Colonic mucosa (tissue), 4 donors: ENCODE measurements at regions not wholly inside any gene's neighbourhood (a gene's known extent, or its start where the extent isn't known, plus 50 kb on each side); places are given as distances from the start of the nearest gene placed in this dataset.

Experiments
- DNase-seq: peaks from one replicate; pipeline ENCODE4 v3.0.0-alpha.2; 2020
- H3K27ac ChIP-seq: fragments of 200-600 bp; one replicate; pipeline ENCODE4 v1.8.0; 2021
- H3K27me3 ChIP-seq: fragments of 200-600 bp; one replicate; pipeline ENCODE4 v1.8.0; 2021
- H3K36me3 ChIP-seq: fragments of 200-600 bp; one replicate; pipeline ENCODE4 v1.8.0; 2021
- H3K4me1 ChIP-seq: fragments of 200-600 bp; one replicate; pipeline ENCODE4 v1.8.0; 2021; ENCODE audit warnings: mild to moderate bottlenecking
- H3K4me3 ChIP-seq: fragments of 200-600 bp; one replicate; pipeline ENCODE4 v1.8.0; 2021
- H3K9ac ChIP-seq, 2 donors: one replicate each; pipeline ENCODE4 v1.7.0; 2013; ENCODE audit warnings: control low read depth in 2 of 2, low read depth in 2 of 2, low read length in 2 of 2
- H3K9me3 ChIP-seq: fragments of 200-600 bp; one replicate; pipeline ENCODE4 v1.8.0; 2021
- intact Hi-C: fragments of 100-400 bp; cut with DNase I; formaldehyde crosslinking; loops from one replicate; pipeline ENCODE4 v1.14.1; 2022
- TF ChIP-seq, protein P1 (sequence below): fragments of 200-600 bp; IDR thresholded peaks from one replicate; pipeline ENCODE4 v1.8.0; 2022; ENCODE audit warnings: antibody characterized with exemption, mild to moderate bottlenecking
- donor health status: healthy.
- donor health status: DM: no; HTN: no; CAD: no.
- donor health status: DM: no; HTN: no; CAD: no.

DNA sequence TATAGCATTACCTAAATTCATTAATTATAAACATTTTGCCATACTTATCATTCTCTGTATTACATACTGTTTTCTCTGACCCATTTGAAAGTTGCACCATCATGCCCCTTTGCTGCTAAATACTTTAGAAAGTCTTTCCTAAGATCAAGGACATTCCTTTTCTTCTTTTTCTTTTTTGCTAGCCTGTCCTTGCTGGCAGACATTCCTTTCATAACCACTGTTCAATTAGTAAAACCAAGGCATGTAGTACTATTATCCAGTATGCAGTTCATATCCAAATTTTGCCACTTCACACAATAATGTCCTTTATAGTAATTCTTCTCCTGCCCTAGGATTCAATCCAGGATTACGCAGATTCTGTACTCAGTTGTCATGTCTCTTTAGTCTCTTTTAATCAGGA, 321.0 kb upstream of the C2CD4B start:
- H3K27ac ChIP-seq = no peak overlapping the region
- no peak for DNase-seq
- no peaks in the 10 kb centered on the region for H3K36me3 ChIP-seq
- TF ChIP-seq, protein P1, sequence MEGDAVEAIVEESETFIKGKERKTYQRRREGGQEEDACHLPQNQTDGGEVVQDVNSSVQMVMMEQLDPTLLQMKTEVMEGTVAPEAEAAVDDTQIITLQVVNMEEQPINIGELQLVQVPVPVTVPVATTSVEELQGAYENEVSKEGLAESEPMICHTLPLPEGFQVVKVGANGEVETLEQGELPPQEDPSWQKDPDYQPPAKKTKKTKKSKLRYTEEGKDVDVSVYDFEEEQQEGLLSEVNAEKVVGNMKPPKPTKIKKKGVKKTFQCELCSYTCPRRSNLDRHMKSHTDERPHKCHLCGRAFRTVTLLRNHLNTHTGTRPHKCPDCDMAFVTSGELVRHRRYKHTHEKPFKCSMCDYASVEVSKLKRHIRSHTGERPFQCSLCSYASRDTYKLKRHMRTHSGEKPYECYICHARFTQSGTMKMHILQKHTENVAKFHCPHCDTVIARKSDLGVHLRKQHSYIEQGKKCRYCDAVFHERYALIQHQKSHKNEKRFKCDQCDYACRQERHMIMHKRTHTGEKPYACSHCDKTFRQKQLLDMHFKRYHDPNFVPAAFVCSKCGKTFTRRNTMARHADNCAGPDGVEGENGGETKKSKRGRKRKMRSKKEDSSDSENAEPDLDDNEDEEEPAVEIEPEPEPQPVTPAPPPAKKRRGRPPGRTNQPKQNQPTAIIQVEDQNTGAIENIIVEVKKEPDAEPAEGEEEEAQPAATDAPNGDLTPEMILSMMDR = no peak
- H3K4me3 ChIP-seq = no peak overlapping the region
- no peaks in the 10 kb centered on the region for H3K27me3 ChIP-seq
- H3K4me1 ChIP-seq = no peaks in the 10 kb centered on the region
- H3K9ac ChIP-seq = no peak overlapping the region
- intact Hi-C loops = no loop called here
- H3K9me3 ChIP-seq = no peaks in the 10 kb centered on the region

DNA sequence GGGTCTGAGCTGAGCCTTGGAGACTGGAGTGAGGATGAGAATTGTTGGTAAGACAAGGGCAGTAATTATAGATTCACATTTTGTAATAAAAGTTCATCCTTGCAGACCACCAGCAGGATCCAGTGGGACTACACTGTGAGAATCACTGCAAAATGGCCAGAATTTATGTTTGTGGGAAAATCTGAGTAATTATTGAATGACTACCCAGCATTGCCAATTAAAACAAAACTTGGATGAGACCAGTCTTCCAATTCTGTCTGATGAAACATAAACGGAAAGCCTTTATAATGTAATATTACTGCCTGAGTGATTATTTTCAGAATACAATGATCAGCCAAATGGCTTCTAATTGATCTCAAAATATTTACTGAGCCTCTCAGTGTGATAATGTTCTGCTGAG, 323.3 kb upstream of the C2CD4B start:
- TF ChIP-seq, protein P1 = no peak
- no peaks in the 10 kb centered on the region for H3K4me1 ChIP-seq
- no peak for DNase-seq
- H3K4me3 ChIP-seq = no peak overlapping the region
- intact Hi-C loops = no loop called here
- H3K27me3 ChIP-seq = no peaks in the 10 kb centered on the region
- no peak overlapping the region for H3K27ac ChIP-seq
- H3K9me3 ChIP-seq = no peaks in the 10 kb centered on the region
- H3K36me3 ChIP-seq = no peaks in the 10 kb centered on the region
- H3K9ac ChIP-seq = no peak overlapping the region

DNA sequence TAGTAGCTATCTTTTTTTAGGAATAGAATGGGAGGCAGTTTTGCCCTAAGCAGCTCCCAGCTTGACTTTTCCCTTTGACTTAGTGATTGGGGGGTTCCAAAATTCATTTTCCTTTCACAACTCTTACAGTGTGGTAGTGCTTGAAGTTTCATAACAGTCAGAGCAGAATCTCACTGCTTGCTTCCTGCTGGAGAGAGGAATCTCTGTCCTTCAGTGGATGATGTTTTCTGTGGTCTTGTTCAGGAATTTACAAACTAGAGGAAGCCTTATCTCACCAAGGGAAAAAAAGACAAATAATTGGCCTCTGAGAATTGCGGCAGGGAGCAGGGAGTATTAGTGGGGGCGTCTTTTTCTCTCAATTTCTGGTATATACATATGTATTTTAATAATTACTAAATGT, 326.6 kb upstream of the C2CD4B start:
- H3K4me1 ChIP-seq = no peaks in the 10 kb centered on the region
- H3K36me3 ChIP-seq = no peaks in the 10 kb centered on the region
- no peaks in the 10 kb centered on the region for H3K27me3 ChIP-seq
- H3K9ac ChIP-seq = no peak overlapping the region
- intact Hi-C loops = no loop called here
- DNase-seq = no peak
- H3K9me3 ChIP-seq = no peaks in the 10 kb centered on the region
- H3K4me3 ChIP-seq = no peak overlapping the region
- H3K27ac ChIP-seq = no peak overlapping the region
- TF ChIP-seq, protein P1 = no peak

DNA sequence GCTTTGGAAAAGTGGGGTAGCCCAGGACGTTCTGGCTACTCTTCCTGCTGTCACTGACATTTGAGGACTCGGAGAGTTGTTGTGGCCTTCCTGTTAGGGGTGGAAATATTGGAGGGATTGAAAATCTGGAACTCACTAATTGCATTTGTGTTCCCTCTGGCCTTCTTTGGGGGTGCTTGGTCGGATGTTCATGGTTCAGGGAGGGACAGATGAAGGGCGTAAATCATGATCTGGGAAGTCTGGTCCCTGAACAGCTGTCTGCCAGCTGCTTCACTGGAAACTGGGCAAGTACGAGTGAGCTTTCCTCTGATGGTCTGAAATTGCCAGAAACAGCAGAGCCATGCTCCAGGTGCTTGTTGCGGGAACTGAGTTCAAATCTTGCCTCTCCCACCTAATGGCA, 327.8 kb upstream of the C2CD4B start:
- Histone ChIP-seq H3K9ac (no peak overlapping the region), H3K4me1 (no peaks in the 10 kb centered on the region), H3K36me3 (no peaks in the 10 kb centered on the region), H3K27me3 (no peaks in the 10 kb centered on the region), H3K4me3 (no peak overlapping the region), H3K9me3 (no peaks in the 10 kb centered on the region), H3K27ac (no peak overlapping the region)
- no peak for DNase-seq
- TF ChIP-seq, protein P1 = no peak
- intact Hi-C loops = no loop called here

DNA sequence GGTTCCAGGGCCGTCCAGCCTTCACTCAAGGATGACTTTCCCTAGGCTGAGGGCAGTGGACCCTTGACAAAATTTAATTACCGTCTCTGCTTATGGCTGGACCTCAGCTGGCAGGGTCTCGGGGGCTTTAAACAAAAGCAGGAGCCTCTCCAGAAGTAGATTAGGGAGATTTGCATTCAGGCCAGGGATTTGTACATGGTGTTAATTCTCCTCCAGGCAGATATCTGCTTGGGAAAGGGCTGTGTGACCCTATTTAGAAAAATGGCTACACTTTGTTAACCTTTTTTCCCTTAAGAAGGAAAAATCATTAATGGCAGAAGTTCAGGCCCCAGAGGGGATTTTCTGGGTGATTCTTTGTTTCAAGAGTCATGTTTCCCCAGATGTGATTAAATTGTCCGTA, 329.1 kb upstream of the C2CD4B start:
- TF ChIP-seq, protein P1 = no peak
- Histone ChIP-seq H3K4me3 (no peak overlapping the region), H3K36me3 (no peaks in the 10 kb centered on the region), H3K9me3 (no peaks in the 10 kb centered on the region), H3K4me1 (no peaks in the 10 kb centered on the region), H3K27me3 (no peaks in the 10 kb centered on the region), H3K27ac (no peak overlapping the region), H3K9ac (no peak overlapping the region)
- intact Hi-C loops = no loop called here
- DNase-seq = no peak
